ENCODE measurements at regions not wholly inside any gene's neighbourhood (a gene's known extent, or its start where the extent isn't known, plus 50 kb on each side); places are given as distances from the start of the nearest gene placed in this dataset.

DNA sequence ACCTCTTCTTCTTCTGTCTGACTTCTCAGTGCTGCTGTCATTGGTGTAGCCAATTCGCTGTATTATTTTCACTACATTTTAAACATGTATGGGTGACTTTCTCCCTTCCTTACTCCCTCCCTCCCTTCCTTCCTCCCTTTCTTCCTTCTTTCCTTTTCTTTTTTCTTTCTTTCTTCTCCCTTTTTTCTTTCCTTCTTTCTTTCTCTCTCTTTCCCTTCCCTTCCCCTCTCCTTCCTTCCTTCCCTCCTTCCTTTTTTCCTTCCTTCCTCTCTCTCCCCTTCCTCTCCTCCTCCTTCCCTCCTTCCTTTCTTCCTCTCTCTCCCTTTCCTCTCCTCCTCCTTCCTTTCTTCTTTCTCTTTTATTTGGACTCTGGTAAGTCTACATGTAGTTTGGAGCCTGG, 240.8 kb downstream of the GATA3 start:
- TF ChIP-seq, protein P1, sequence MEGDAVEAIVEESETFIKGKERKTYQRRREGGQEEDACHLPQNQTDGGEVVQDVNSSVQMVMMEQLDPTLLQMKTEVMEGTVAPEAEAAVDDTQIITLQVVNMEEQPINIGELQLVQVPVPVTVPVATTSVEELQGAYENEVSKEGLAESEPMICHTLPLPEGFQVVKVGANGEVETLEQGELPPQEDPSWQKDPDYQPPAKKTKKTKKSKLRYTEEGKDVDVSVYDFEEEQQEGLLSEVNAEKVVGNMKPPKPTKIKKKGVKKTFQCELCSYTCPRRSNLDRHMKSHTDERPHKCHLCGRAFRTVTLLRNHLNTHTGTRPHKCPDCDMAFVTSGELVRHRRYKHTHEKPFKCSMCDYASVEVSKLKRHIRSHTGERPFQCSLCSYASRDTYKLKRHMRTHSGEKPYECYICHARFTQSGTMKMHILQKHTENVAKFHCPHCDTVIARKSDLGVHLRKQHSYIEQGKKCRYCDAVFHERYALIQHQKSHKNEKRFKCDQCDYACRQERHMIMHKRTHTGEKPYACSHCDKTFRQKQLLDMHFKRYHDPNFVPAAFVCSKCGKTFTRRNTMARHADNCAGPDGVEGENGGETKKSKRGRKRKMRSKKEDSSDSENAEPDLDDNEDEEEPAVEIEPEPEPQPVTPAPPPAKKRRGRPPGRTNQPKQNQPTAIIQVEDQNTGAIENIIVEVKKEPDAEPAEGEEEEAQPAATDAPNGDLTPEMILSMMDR (IDR thresholded peaks at IDR 0.05; ENCODE audit: insufficient read depth, low read length, poor library complexity, severe bottlenecking) = no peak
- Histone ChIP-seq H3K4me3 (ENCODE audit: low read depth, low read length) (no peak overlapping the region), H3K36me3 (ENCODE audit: control insufficient read depth, insufficient read depth, low read length) (no peaks in the 10 kb centered on the region), H3K27me3 (ENCODE audit: control insufficient read depth, insufficient read depth, low read length) (peaks cover 2% of the 10 kb centered on the region)
- no peak for DNase-seq (ENCODE audit: low read depth)

GRCh38 chr10:8296090-8296733, 241.7 kb downstream of the GATA3 start:
- Histone ChIP-seq H3K4me3 (ENCODE audit: low read depth, low read length) (no peak overlapping the region), H3K36me3 (ENCODE audit: control insufficient read depth, insufficient read depth, low read length) (no peaks in the 10 kb centered on the region), H3K27me3 (ENCODE audit: control insufficient read depth, insufficient read depth, low read length) (peaks cover 2% of the 10 kb centered on the region)
- DNase-seq (ENCODE audit: low read depth) = no peak
- TF ChIP-seq, protein P1 (IDR thresholded peaks at IDR 0.05; ENCODE audit: insufficient read depth, low read length, poor library complexity, severe bottlenecking) = no peak

DNA sequence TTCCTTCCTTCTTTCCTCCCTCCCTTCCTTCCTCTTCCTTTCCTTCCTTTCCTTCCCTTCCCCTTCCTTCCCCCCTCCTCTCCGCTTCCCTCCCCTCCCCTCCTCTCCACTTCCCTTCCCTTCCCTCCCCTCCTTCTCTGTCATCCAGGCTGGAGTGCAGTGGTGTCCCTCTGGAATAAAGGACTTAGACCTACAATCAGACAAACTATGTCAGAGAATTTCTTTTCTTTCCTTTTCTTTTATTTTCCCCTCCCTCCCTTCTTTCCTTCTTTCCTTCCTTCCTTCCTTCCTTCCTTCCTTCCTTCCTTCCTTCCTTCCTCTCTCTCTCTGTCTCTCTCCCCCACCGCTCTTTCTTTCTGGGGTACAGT, 242.2 kb downstream of the GATA3 start:
- Histone ChIP-seq H3K27me3 (ENCODE audit: control insufficient read depth, insufficient read depth, low read length) (peaks cover 2% of the 10 kb centered on the region), H3K4me3 (ENCODE audit: low read depth, low read length) (no peak overlapping the region), H3K36me3 (ENCODE audit: control insufficient read depth, insufficient read depth, low read length) (no peaks in the 10 kb centered on the region)
- DNase-seq (ENCODE audit: low read depth) = no peak
- TF ChIP-seq, protein P1 (IDR thresholded peaks at IDR 0.05; ENCODE audit: insufficient read depth, low read length, poor library complexity, severe bottlenecking) = no peak

DNA sequence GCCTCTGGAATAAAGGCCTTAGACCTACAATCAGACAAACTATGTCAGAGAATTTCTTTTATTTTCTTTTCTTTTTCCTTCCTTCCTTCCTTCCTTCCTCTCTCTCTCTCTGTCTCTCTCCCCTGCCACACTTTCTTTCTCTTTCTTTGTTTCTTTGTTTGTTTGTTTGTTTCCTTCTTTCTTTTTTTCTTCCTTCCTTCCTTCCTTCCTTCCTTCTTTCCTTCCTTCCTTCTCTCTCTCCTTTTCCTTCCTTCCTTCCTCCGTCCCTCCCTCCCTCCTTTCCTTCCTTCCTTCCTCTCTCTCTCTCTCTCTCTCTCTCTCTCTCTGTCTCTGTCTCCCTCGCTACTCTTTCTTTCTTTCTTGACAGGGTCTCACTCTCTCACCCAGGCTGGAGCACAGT, 242.6 kb downstream of the GATA3 start:
- TF ChIP-seq, protein P1 (IDR thresholded peaks at IDR 0.05; ENCODE audit: insufficient read depth, low read length, poor library complexity, severe bottlenecking) = no peak
- Histone ChIP-seq H3K4me3 (ENCODE audit: low read depth, low read length) (no peak overlapping the region), H3K36me3 (ENCODE audit: control insufficient read depth, insufficient read depth, low read length) (no peaks in the 10 kb centered on the region), H3K27me3 (ENCODE audit: control insufficient read depth, insufficient read depth, low read length) (peaks cover 2% of the 10 kb centered on the region)
- DNase-seq (ENCODE audit: low read depth) = no peak

DNA sequence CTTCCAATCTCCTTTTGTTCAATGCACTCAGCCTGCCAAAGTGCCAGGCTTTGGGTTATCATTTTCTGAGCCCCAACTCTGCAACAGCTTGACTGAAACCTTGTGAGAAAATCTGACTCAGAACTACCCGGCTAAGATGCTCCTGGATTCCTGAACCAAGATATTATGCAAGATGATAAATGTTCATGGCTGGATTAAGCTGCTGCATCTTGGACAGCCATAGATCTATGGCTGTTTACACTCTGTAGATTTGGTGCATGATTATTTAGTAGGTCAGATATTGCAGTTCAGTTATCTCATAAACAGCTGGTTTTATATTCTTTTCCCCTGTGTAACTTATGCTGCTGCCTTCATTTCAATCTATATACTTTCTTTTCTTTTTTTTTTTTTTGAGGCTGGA, 243.5 kb downstream of the GATA3 start:
- no peak overlapping the region for H3K4me3 ChIP-seq (ENCODE audit: low read depth, low read length)
- peaks cover 2% of the 10 kb centered on the region for H3K27me3 ChIP-seq (ENCODE audit: control insufficient read depth, insufficient read depth, low read length)
- H3K36me3 ChIP-seq (ENCODE audit: control insufficient read depth, insufficient read depth, low read length) = no peaks in the 10 kb centered on the region
- TF ChIP-seq, protein P1 (IDR thresholded peaks at IDR 0.05; ENCODE audit: insufficient read depth, low read length, poor library complexity, severe bottlenecking) = no peak
- DNase-seq (ENCODE audit: low read depth) = no peak

- TF ChIP-seq, protein P1 (IDR thresholded peaks at IDR 0.05; ENCODE audit: insufficient read depth, low read length, poor library complexity, severe bottlenecking) = no peak
- no peak for DNase-seq (ENCODE audit: low read depth)
- Histone ChIP-seq H3K27me3 (ENCODE audit: control insufficient read depth, insufficient read depth, low read length) (peaks cover 2% of the 10 kb centered on the region), H3K36me3 (ENCODE audit: control insufficient read depth, insufficient read depth, low read length) (no peaks in the 10 kb centered on the region), H3K4me3 (ENCODE audit: low read depth, low read length) (no peak overlapping the region)
These were observed 244.5 kb downstream of the GATA3 start for GRCh38 chr10:8298896-8299570.

Measured in kidney epithelial cell (primary cell).